HG02938 (cell line): ENCODE measurements at regions not wholly inside any gene's neighbourhood (a gene's known extent, or its start where the extent isn't known, plus 50 kb on each side); places are given as distances from the start of the nearest gene placed in this dataset.

Source experiments
- ATAC-seq: cut with Tn5 transposase; IDR thresholded peaks from one replicate; pipeline ENCODE4 v1.9.1; 2021; ENCODE audit warnings: mild to moderate bottlenecking, moderate library complexity; ENCODE audit not compliant: unreplicated experiment

DNA sequence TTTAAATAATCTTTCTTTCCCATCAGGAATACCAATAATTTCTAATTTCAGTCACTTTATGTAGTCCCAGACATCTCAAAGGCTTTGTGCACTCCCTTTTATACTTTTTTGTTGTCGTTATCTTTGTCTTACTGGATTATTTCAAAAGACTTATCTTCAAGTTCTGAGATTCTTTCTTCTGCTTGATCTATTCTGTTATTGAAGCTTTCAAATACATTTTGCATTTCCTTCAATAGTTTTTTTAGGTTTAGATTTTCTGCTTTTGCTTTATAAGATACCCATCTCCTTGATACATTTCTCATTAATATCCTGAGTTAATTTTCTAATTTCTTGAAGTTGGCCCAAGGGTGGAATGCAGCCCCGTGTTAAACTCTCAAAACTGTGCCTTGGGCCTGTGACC is 432.4 kb downstream of the RIT2 start:
- no peak for ATAC-seq

DNA sequence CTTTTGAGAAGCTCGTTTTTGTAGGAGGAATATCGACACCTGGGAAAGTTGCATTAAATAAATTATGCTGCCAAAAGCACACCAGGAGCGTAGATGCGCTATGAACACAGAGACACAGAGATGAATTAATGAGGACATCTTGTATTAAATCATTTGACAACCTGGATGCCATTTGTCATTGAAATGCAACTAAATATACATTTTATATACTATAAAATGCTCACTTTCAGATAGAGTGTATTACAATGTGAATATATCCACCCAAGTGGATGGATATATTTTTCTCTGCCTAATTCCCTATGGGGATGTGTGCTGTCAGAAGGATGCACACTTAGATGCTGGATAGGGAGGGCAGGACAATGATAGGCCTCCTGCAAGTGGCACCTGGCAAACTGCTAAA is 426.2 kb downstream of the RIT2 start:
- no peak for ATAC-seq
